OCI-LY3 (cell line): ENCODE measurements at regions not wholly inside any gene's neighbourhood (a gene's known extent, or its start where the extent isn't known, plus 50 kb on each side); places are given as distances from the start of the nearest gene placed in this dataset.

Source experiments
- H2AFZ ChIP-seq: fragments of 200-600, 300-600 bp; shearing (Covaris generic); 2 replicates; pipeline ENCODE4 v1.6.0; 2014; ENCODE audit warnings: antibody characterized with exemption, low read depth, low read length
- H3K27ac ChIP-seq: fragments of 200-600, 300-600 bp; sonication (generic); 2 replicates; pipeline ENCODE4 v1.5.1; 2014; ENCODE audit warnings: mild to moderate bottlenecking, low read length, moderate library complexity, mixed read lengths
- H3K27me3 ChIP-seq: fragments of 200-600, 300-600 bp; sonication (generic); 2 replicates; pipeline ENCODE4 v1.6.1; 2014; ENCODE audit warnings: low read depth, low read length, mixed read lengths
- H3K36me3 ChIP-seq: fragments of 200-600, 300-600 bp; sonication (generic); replicated peaks from 2 replicates; pipeline ENCODE3; 2014; ENCODE audit warnings: low read depth, low read length, mixed read lengths
- H3K4me1 ChIP-seq: fragments of 300-600, 200-600 bp; sonication (generic); 2 replicates; pipeline ENCODE4 v1.6.1; 2014; ENCODE audit warnings: low read length, mixed read lengths
- H3K4me2 ChIP-seq: fragments of 200-600, 300-600 bp; sonication (generic); 2 replicates; pipeline ENCODE4 v1.6.1; 2014; ENCODE audit warnings: low read length, mixed read lengths
- H3K4me3 ChIP-seq: fragments of 300-600, 200-600 bp; sonication (generic); 2 replicates; pipeline ENCODE4 v1.5.1; 2014; ENCODE audit warnings: antibody characterized with exemption, mild to moderate bottlenecking, low read length, moderate library complexity
- H3K79me2 ChIP-seq: fragments of 300-600, 200-600 bp; shearing (Covaris generic); 2 replicates; pipeline ENCODE4 v1.6.1; 2014; ENCODE audit warnings: mild to moderate bottlenecking, low read length, mixed read lengths
- H3K9ac ChIP-seq: fragments of 300-600, 200-600 bp; shearing (Covaris generic); 2 replicates; pipeline ENCODE4 v1.6.0; 2014; ENCODE audit warnings: mild to moderate bottlenecking, low read length, moderate library complexity
- H3K9me3 ChIP-seq: fragments of 200-600, 300-600 bp; shearing (Covaris generic); 2 replicates; pipeline ENCODE4 v1.6.1; 2014; ENCODE audit warnings: low read length, mixed read lengths; ENCODE audit not compliant: insufficient read depth
- H4K20me1 ChIP-seq: fragments of 200-600, 300-600 bp; sonication (generic); 2 replicates; pipeline ENCODE4 v1.6.1; 2016; ENCODE audit warnings: low read length, mixed read lengths; ENCODE audit not compliant: insufficient read depth
- EZH2phosphoT487 ChIP-seq: fragments of 200-600 bp; shearing (Covaris generic); IDR thresholded peaks from 2 replicates; pipeline ENCODE4 v1.6.1; 2018; ENCODE audit warnings: antibody characterized with exemption, mixed run types, low read depth
- TF ChIP-seq, protein P1 (sequence below): fragments of 200-600, 300-600 bp; sonication (generic); IDR thresholded peaks from 2 replicates; pipeline ENCODE4 v1.5.1; 2014; ENCODE audit warnings: antibody characterized with exemption, low read length, low read depth

DNA sequence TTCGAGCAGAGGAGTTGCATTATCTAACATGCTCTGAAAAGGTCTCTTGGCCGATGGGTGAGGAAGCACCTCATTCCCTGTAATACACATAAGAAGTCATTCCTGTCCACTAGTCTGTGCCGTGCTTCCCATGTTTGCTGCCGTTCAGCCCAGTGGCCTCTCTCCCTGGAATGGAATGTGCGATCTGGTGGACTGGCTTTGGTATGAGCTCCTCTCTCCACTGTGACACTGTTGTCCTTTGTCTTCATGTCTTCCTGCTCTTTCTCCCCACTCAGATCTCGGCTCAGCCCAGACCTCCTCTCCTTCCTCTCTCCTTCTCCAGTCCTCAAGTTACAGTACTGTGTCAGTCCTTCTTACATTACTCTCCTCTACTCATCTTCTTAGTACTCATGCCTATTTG, 192.8 kb upstream of the KLF6 start:
- no peak overlapping the region for H3K27ac ChIP-seq
- no peaks in the 10 kb centered on the region for H3K79me2 ChIP-seq
- H3K27me3 ChIP-seq = no peaks in the 10 kb centered on the region
- peaks cover 14% of the 10 kb centered on the region for H3K4me1 ChIP-seq
- H4K20me1 ChIP-seq = no peaks in the 10 kb centered on the region
- no peak overlapping the region for H3K4me2 ChIP-seq
- H3K36me3 ChIP-seq = no peaks in the 10 kb centered on the region
- H3K9me3 ChIP-seq = no peaks in the 10 kb centered on the region
- H2AFZ ChIP-seq = no peak overlapping the region
- H3K9ac ChIP-seq = no peak overlapping the region
- no peak overlapping the region for H3K4me3 ChIP-seq
- TF ChIP-seq EZH2phosphoT487 = no peak
- TF ChIP-seq, protein P1, sequence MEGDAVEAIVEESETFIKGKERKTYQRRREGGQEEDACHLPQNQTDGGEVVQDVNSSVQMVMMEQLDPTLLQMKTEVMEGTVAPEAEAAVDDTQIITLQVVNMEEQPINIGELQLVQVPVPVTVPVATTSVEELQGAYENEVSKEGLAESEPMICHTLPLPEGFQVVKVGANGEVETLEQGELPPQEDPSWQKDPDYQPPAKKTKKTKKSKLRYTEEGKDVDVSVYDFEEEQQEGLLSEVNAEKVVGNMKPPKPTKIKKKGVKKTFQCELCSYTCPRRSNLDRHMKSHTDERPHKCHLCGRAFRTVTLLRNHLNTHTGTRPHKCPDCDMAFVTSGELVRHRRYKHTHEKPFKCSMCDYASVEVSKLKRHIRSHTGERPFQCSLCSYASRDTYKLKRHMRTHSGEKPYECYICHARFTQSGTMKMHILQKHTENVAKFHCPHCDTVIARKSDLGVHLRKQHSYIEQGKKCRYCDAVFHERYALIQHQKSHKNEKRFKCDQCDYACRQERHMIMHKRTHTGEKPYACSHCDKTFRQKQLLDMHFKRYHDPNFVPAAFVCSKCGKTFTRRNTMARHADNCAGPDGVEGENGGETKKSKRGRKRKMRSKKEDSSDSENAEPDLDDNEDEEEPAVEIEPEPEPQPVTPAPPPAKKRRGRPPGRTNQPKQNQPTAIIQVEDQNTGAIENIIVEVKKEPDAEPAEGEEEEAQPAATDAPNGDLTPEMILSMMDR = no peak

DNA sequence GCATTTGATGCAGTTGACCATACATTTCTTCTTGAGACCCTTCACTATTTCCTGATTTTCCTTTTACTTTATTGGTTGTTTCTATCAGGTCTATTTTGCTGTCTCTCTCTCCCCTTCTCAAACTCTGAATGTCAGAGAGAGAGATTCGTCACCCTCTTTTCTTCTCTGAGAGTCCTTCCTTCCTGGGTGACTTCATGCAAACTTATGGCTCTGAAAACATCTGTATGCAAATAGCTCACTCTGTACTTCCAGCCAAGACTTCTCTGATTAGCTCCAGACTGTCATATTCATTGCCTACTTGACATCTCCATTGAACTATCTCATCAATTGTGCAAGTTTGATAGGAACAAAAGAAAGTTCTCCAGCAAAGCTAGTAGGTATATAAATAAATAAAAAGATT, 191.7 kb upstream of the KLF6 start:
- TF ChIP-seq EZH2phosphoT487 = no peak
- TF ChIP-seq, protein P1 = no peak
- no peak overlapping the region for H3K4me2 ChIP-seq
- no peaks in the 10 kb centered on the region for H4K20me1 ChIP-seq
- H3K79me2 ChIP-seq = no peaks in the 10 kb centered on the region
- H3K4me1 ChIP-seq = peaks cover 14% of the 10 kb centered on the region
- no peak overlapping the region for H3K9ac ChIP-seq
- no peak overlapping the region for H3K4me3 ChIP-seq
- H3K9me3 ChIP-seq = no peaks in the 10 kb centered on the region
- H3K36me3 ChIP-seq = no peaks in the 10 kb centered on the region
- H2AFZ ChIP-seq = no peak overlapping the region
- no peaks in the 10 kb centered on the region for H3K27me3 ChIP-seq
- H3K27ac ChIP-seq = no peak overlapping the region

DNA sequence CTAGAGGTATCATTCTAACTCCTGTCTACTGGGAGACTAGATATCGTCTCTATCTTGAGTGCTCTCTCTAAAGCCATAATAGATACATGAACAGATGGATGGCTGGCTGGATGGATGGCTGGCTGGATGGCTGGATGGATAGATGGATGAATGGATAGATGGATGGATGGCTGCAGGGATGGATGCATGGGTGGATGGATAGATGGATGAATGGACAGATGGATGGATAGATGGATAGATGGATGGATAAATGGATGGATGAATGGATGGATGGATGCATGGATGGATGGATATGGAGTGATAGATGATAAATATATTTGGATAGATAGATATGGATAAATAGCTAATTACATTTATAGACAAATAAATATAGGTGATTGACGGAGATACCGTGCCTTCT, 191.2 kb upstream of the KLF6 start:
- Histone ChIP-seq H3K4me2 (no peak overlapping the region), H3K4me3 (no peak overlapping the region), H3K9me3 (no peaks in the 10 kb centered on the region), H3K79me2 (no peaks in the 10 kb centered on the region), H2AFZ (no peak overlapping the region), H3K27ac (no peak overlapping the region), H3K9ac (no peak overlapping the region), H3K36me3 (no peaks in the 10 kb centered on the region), H3K27me3 (no peaks in the 10 kb centered on the region), H4K20me1 (no peaks in the 10 kb centered on the region), H3K4me1 (peaks cover 12% of the 10 kb centered on the region)
- TF ChIP-seq EZH2phosphoT487 = no peak
- TF ChIP-seq, protein P1 = no peak

DNA sequence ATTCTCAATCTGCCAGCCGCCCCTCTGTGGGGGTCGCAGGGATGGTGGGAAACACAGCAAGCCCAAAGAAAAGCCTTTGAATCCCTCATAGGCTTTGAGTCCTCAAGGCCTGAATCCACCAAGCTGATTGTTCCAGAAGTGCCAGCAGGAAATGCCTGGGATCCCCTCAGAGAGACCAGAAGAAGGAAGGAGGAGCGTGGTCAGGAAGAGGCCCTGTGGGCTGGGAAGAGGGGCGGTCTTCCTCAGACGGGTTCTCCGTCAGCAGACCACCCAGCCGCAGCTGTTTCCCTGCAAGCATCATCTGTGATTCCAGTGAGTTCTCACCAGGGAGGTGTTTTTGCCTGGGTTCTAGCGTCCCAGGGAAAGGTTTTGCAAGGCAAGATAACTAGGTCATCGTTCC, 190.0 kb upstream of the KLF6 start:
- no peaks in the 10 kb centered on the region for H3K9me3 ChIP-seq
- H4K20me1 ChIP-seq = no peaks in the 10 kb centered on the region
- H3K36me3 ChIP-seq = no peaks in the 10 kb centered on the region
- no peaks in the 10 kb centered on the region; the same call in 1 of the 2 replicates for H3K4me1 ChIP-seq
- no peaks in the 10 kb centered on the region for H3K27me3 ChIP-seq
- no peak overlapping the region for H3K27ac ChIP-seq
- H3K4me2 ChIP-seq = no peak overlapping the region
- TF ChIP-seq, protein P1 = no peak
- no peak for TF ChIP-seq EZH2phosphoT487
- no peak overlapping the region for H3K9ac ChIP-seq
- no peak overlapping the region for H3K4me3 ChIP-seq
- H3K79me2 ChIP-seq = no peaks in the 10 kb centered on the region
- H2AFZ ChIP-seq = no peak overlapping the region
